DMS114 treated with DMSO at 0.1 percent for 48 hours (cell line): ENCODE measurements at regions not wholly inside any gene's neighbourhood (a gene's known extent, or its start where the extent isn't known, plus 50 kb on each side); places are given as distances from the start of the nearest gene placed in this dataset.
"Not testable (repeated sequence)": the region's sequence is repeated elsewhere in the genome, so short reads cannot be mapped to it uniquely, and the experiment has no call there.

ENCODE experiments used
- DNase-seq: peaks from one replicate; lab custom pipeline; 2025; ENCODE audit not compliant: unreplicated experiment; lab: John Stamatoyannopoulos, UW

DNA sequence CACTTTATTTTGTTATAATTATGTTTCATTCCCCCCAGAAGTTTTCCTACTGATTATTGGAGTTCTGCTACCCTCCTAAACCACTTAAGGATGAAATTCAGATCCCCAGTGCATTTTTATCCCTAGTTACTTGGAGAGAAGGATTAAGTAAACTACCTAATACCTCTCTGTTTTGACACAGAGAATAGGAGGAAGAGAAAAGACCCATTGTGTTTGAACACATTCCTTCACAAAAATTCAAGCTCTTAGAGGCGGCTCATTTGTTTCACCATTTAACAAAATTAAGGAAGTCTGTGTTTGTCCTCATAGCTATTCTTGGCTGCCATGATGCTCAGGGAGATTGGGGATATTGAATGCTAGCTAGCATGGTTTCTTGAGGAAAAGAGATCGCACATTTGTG lies 492.6 kb downstream of the EBF1 start:
- no peak for DNase-seq

DNA sequence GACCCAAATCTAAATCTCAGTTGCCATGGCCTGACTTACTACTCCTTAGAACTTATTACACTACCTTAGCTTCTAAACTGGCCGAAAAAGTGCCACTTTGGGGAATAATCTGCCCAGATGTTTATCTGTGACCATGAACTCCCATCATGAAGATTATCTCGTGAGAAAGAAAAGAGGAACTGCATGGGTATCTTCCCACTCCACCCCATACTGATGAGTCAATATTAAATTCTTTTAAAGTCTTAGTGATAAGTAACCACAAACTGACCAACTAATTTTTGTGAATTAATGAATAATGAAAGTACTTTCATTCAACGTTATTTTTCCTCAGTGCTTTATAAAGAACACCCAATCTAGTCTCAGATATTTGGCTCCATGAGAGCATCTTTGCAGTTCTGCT lies 493.5 kb downstream of the EBF1 start:
- DNase-seq = no peak

DNA sequence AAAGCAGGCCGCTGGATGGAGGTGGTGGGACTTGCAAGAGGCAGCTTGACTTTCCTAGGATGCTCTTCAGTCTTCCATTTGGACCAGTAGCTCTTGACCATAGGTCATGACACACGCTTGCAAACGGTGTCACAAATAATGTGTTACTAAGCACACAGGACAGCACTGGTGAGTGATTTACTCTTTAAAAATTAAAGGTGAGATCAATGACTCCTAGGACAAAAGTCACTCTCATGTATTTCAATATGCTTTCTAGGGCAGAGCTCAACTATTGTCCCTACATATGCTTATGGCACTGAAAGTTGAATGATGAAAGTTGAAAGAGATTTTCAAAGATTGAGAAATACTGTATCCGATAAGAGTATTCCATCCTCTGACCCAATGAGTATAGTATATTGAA lies 496.7 kb downstream of the EBF1 start:
- DNase-seq = no peak

DNA sequence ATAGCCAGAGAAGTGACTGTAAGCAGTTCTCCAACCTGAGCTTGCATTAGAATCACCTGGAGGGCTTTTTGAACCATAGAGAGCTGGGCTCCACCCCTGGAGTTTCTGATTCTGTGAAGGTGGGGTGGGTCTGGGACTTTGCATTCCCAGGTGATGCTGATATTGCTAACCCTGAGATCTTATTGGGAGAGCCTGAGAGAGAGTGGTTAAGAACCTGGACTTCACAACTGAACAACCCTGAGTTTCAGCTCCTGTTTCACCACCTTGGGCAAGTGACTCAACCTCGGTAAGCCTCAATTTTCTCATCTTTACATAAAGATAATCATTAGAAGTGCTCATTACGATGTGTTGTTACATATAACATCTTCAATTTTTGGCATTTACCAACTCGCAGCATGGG lies 498.6 kb downstream of the EBF1 start:
- no peak for DNase-seq

DNA sequence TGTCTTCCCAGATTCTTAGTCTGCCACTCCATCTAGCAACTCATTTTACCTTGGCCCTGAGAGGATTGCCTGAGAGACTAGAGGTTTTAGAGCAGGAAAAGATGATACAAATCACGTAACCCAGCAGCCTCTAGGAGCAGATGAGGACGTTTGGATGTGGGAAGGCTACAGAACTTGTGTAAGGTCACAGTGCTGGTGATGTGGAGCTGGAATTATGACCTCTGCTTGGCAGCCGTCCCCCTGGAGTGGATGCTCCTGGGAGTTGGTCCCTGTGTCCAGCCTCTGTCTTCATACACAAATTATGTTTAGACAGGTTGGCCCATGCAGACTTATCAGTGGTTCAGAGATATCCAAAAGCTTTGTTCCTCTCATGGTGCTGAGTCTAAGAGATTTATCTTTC lies 499.0 kb downstream of the EBF1 start:
- no peak for DNase-seq

DNA sequence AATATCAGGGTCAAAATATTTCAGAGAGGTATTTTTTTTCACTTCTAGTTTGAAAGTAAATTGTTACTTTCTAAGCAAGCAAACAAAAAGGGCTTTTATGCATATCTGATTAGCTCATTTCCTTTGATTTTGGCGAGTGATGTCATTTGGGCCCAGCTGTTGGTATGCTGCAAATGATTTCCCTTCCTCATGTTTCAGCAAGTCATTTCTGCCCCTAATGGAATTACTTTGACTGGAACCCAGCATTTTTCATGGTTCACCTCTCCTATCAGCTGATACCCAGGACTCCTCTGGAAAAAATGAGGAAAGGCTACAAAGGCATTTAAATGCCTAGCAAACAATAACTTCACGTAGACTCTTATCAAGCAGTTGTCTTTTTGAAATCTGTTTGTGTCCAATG lies 500.6 kb downstream of the EBF1 start:
- no peak for DNase-seq

DNA sequence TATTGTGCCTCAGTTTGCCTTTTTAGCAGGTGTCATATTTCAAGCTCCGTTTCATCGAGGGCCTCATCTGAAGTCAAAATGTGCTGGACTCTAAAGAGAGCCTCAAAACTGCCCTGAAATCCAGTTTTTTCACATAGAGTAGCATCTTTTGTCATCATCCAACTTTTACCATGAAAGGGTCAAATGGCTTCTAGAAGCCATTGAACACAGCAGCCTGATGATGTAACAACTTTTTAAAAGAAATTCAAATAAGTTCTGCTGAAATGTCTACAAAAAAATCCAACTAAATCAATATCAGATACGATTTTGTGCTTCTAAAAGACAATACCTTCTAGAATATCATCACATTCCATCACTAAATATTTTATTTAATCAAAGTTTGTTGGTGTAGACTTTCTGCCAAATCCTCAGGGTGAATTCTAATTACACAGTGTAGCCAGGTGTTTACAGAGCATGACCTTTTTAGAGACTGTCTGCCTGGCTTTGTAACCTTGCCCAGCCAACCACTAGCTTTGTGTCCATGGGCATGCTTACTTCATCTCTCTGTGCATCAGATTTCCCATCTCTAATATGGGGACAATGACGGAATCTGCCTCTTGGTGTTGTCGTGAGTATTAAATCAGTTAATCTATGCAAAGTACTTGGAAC lies 505.0 kb downstream of the EBF1 start:
- DNase-seq = no peak

DNA sequence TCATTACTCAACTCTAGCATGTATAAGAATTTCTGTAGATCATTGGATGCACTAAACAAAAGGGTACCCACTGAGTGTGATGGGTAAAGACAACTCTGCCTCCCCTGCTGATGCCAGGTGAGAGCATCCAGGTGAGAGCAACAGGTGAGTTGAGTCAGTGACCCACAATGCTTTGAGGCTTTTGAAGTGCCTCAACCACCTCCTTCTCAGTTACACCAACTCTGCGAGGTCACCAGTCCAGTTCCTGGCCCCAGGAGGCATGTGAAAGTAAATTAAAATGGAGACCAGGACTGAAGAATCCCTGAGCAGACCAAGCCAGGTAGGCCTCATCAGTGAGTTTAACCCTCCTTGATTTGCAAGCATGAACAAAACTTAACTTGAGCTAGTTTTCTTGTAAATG lies 505.8 kb downstream of the EBF1 start:
- DNase-seq = no peak

DNA sequence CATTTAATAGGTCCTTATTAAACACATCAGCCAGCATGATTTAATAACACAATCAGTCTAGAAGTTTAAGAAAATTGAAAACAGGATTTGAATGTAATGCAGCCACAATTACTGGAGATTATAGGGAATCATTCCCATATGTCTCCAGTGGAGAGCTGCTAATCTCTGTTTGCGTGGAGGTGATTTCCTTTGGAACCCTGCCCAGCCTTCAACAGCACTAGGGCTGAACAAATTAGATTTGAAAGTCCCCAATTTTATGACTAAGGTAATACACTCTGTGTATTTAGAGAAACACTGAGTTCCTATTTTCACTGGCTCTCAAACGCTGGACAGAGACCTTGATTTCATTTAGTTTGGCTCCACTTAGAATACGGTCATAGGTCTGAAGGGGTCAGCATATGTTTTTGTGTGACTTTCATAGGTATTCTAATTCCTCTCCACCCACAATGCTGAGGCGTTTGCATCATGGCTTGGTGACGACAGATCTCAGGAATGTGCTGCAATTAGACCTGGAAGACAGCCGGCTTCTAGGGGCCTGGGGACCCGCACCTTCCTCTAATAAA lies 508.3 kb downstream of the EBF1 start:
- no peak for DNase-seq

DNA sequence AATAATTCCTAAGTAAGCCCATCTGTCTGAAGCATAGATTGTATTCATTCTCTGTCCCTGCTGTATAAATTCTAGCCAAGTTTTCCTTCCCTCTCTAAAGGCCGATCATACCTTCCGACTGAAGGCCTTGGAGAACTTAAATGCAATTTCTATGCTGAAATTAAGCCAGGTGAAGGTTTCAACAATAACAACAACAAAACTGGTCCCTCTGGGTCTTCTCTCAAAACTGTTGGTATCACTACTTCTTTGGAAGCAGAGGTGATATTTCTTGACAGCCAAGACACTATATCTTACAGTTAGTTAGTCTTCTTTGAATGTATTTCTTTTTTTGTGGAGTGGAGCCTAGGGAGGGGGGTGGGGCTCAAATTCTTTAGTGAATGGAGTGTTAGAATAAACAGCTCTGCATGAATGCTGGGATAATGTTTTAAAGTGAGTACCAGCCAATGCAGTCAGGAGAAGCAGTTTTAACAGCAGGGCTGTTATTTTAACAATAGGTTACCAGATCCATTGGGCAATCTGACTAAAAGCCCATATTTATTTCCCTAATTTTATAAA lies 508.9 kb downstream of the EBF1 start:
- no peak for DNase-seq

DNA sequence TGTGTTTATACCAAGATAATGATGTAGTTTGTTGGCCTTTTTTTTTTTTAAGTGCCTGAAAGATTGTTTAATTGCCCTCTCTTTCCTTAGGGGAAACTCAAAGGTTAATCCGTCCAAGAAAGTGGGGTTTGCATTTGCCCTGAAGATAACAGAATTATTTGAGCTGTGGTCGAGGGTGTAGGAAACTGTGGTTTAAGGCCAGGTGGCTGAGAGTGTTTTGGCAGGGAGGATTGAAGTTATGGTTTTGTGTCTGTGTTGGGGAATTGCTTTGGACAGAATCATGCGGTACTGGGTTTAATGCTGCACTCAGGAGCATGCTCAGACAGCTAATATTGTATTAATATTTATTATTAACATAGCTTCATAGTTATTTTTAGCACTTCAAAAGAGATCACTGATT lies 509.8 kb downstream of the EBF1 start:
- no peak for DNase-seq

DNA sequence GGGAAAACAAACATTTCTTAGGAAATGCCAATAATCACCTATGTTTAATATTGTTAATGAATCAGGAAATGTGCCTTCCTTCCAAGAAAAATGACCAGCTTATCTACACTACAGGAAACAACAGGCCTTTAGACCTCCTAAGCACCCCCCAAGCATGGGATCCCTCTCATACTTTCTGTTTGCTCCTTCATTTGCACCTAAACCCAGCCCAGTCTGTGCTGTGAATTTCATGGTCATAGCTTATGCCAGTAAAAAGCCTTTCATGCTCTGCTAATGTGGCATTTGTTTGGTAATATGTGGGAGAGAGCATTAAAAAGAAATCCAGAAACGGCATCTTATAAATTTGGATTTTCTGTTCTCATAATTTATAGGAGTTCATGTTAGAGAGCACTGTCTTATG lies 511.1 kb downstream of the EBF1 start:
- no peak for DNase-seq

DNA sequence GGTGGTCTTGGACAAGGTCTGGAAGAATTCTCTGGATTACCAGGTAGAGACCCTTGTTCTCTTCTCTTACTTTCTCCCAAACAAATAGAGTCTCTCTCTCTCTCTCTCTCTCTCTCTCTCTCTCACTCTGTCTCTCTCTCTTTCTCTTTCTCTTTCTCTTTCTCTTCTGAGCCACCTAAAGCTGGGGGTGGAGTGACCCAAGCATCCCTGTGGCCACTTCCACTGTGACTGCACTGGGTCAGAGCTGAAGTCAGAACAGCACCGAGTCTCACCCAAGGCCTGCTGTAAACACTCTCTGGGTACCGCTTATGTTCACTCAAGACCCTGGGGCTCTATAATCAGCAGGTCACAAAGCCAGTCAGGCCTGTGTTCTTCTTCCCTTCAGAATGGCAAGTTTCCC lies 513.7 kb downstream of the EBF1 start:
- DNase-seq = no peak

DNA sequence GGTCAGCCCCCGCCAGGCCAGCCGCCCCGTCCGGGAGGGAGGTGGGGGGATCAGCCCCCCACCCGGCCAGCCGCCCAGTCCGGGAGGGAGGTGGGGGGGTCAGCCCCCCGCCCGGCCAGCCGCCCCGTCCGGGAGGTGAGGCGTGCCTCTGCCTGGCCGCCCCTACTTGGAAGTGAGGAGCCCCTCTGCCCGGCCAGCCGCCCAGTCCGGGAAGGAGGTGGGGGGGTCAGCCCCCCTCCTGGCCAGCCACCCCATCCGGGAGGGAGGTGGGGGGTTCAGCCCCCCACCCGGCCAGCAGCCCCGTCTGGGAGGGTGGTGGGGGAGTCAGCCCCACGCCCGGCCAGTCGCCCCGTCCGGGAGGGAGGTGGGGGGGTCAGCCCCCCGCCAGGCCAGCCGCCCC lies 517.0 kb downstream of the EBF1 start:
- DNase-seq = not testable (repeated sequence)

DNA sequence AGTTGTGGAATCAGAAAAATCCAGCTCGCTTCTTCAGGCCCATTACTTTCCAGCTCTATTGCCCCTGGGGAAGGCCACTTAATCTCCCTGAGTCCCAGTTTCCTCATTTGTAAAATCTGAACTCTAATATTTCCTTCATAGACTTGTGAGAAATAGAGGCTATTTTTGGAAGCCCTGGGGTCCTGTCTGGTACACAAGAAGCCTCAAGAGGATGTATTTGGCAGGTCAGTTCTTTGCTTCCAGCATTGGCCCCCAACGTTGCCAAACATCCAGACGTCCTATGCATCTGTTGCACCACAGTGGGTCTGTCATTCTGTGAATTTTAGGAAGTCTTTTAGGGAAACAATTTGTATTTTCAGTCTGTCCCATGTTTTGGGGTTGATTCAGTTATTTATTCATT lies 525.9 kb downstream of the EBF1 start:
- DNase-seq = no peak

DNA sequence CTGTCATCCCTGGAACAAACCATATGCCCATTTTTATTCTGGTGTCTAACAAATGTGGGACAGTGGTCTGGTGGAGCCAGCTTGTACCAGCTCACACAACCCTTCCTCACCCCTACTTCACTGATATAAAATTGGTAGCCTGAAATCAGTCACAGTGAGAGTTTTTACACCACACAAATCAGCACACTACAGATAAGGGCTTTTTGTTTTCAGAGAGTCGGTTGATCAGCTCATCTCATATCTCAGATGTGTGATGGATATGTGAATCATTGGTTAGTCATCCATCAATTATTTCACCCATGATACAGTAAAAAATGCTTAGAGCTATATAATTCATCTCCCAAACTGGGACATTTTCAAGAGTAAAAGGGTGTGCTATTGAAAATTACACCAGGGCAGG lies 529.2 kb downstream of the EBF1 start:
- no peak for DNase-seq

DNA sequence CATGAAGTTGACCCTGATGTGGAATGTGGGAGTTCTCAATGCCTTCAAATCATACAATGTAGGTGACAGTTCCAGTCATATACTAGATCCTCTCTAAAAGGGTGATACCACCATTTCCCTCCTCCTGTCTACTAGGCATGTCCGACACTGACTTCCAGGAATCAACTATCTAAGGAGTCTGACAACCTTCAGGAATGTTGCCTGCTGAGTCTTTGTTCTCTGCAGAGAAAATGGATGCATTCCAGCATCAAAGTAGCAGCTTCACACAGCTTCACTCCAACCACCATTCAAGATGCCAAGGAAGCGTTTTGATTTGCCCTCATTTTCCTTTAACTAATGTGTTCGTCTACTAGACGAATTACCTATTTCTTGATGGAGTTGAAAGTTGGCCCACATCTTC lies 530.2 kb downstream of the EBF1 start:
- DNase-seq = no peak

DNA sequence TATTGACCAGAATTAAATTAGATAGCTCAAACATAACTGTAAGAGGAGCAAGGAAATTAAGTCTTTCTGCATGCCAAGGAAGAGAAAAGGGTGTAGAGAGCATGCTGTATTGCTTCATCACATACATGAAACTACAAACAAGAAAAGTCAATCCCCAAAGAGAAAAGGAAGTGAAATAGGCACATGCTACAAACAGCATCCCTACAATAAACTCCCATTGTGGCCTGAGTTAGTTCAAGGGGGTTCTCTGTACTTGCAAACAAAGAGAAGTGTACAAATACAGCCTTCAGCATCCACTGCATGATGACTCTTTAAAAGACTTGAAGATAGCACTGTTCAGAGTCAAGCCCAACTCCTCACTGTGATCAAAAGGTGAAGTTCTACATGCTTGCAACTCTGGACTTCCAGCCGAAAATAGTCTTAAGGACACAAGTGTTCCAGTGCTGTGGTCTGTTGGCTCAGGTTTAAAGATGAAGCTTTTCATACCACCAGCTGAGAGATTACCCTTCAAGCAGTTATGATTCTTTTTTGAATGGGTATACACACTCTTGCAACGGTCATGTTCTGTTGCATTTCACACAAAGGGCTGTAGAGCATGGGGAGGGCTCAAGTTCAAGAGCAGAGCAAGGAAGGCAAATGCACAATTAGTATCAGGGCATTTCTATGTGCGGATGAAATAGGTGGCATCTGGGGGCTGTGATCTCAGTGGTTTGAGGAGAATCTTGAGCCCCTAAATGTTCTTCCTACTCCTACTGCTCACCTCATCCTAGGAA lies 534.5 kb downstream of the EBF1 start:
- DNase-seq = no peak

DNA sequence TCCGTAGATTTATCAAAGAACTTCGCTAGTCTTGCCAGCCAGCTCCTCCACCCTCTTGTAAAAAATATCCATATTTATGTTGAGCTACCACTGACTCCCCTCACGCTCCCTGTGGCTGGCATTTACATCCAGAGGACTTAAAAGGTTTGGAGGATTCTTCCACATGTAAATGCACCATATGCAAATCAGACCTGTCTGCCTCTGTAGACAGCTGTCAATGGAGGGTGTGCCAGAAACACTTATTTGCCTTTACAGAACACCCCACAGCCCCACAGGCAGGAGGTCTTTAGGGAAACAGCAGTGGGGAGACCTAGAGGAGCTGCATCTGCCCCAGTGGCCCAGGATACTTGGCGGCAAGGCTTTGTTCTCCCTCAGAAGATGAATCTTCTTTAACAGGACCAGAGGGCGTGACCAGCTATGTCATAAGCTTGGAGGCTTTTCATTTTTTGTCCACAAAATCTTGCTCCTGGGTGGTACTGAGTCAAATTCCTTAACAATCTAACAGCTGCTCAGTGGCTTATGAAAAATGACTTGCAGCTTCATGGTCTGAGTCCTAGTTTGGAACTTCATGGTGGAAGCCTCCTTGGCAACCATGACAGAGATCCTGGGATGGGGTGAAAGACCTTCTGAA lies 535.8 kb downstream of the EBF1 start:
- no peak for DNase-seq

DNA sequence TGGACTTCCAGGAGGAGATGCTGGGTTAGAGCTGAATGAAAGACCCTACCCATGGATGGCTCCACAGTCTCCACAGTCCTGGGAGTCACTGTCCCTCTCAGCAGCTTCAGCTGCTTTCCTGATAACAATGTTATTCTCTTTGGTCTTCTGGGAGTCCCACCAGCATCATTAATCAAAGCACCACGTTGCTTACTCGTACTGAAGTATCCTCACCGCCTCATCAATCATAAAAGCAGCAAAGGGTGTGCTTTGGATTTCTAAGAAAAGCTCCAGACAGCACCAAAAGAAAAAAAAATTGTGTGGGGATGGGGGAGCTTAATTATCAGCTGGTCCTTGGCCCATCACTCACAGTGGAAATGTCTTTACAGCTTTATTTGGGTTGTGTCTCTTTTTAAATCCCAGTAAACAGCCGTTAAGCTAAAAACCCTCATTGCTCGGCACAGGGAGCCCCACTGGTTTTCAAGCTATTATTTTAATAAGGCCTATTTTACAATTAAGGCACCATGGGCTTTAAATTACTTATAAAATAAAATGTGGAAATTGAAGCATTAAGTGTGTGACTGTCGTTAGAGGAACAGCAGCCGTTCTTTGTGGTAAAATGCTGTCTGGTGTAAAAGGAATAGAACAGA lies 538.0 kb downstream of the EBF1 start:
- DNase-seq = no peak

DNA sequence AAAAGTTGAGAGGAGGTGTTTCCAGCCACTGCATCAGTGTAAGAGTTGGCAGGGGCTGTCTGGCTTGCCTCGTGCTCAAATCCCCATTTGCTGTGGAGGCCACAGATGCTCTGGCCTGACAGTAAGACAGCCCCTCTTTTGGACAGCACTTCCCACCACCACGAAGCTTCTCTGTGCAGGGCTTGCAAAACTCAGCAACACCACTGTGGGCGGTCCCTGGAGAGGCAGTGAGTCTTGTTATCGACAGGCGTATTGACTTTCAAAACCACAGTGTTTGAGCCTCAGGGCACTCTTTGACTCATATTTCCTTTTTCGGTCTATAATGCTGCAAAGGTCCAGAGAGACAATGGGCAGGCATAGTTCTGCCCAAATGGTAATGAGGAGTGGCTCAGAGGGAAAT lies 539.5 kb downstream of the EBF1 start:
- no peak for DNase-seq
